ENCODE measurements at regions not wholly inside any gene's neighbourhood (a gene's known extent, or its start where the extent isn't known, plus 50 kb on each side); places are given as distances from the start of the nearest gene placed in this dataset.
"Not testable (repeated sequence)": the region's sequence is repeated elsewhere in the genome, so short reads cannot be mapped to it uniquely, and the experiment has no call there.

DNA sequence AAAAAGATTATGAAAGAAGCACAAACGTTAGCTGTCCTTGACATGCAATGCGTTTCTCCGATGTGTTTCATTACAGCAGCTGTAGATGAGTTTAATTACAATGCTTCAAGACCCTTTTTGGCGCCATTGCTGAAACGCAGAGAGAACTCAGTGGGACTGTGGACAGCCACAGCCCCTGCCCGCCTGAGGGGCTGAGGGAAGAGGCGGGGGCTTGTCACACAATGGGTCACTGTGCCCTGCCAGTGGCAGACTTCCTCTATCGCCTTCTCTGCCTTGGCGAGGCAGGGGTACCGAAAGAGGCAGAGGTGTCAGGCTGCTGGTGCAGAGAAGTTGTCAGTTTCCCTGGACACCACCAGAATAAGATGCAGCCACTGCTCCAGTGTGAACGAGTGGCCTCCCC lies 252.0 kb downstream of the NR2F2 start:
- no peak for DNase-seq (ENCODE audit: low spot score)

DNA sequence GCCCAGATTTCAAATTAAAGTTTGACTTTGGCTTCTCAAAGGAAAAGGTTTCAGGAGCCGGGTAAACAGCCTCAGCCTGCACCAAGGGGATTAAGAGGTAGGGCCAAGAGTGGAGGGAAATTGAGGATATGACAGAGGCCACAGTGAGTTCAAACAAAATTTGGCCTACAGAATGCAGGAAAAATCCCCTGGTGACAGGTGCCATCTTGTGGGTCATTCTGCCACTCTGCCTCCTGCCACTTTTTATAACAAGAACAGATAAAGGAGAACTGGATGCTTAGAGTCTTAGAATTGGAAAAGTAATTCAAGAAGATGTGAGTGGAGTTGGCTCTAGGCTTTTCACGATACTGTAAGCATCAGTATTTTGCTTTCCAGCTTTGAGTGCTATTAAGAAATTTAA lies 253.2 kb downstream of the NR2F2 start:
- no peak for DNase-seq (ENCODE audit: low spot score)

DNA sequence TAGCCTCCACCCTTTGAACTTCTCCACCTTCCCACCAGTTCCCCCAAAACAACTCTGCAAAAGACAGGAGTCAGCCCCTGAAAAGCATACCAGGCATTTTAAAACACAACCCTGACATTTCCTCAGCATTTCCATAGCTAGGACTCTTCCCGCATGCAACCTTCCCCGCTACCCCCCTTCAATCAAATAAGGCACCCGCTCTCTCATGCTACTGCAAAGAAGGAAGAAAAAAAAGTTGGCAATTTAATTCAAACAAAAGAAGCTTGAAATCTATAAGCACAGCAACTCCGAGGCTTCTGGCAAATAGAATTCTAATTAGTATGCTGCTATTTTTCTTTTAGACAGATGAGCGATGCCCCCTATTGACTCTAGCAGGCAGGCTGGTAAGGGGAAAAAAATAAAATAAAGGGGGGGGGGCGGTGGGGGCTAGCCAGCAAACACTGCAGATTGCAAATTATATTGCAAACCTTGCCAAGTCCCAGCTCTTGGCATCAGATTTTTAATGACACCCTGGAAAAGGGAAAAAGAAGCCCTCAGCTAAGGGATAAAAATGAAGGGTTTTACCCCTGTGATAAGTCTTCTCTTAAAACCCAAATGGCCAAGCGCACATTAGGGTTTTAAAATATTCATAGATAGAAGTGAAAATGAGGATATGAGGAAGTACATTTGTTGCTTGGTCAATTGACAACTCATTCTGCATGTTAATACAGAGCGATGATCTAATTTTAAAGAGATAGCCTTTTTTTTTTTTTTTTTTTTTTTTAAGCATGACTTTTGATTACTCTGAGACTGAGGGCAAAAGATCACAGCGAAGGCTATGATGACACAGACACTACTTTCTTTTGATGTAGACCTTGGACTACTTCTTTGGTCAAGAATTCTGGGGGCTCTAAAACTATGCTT lies 255.2 kb downstream of the NR2F2 start:
- DNase-seq (ENCODE audit: low spot score), result no peak

DNA sequence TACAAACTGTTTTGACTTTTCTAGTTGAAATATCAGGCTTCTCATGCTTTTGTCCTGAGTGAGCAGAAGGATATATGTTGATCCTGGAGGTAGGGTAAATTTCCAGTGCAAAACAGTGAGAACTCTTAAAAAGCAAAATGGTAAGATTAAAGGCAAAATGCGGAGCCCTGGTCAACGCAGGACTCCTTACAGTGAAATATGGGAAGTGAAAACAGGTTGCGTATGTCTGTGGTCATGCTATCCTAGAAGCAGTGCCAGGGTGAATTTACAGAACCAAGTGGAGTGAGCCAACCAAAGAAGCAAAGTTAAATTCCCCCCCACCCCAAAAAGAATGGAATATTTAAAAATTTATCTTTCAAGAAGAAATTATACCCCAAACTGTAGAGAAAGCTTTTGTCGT lies 256.4 kb downstream of the NR2F2 start:
- no peak for DNase-seq (ENCODE audit: low spot score)

DNA sequence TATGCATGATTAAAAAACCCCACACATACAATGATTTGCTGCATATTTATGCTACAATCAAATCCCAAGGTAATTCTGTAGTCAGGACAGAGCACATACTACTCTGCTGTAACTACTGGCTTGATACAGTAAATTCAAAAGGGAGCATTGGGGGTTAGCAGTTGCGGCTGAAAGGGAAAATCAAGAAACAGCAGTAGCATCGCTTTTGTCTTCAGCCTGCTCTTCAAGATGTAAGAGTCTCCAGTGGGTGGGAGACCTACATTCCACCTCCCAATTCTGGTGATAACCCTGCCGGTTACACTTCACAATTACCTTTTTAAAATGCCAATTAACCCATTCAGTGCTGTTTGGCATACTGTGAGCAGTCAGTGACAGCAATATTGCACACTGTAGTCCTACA lies 259.4 kb downstream of the NR2F2 start:
- DNase-seq (ENCODE audit: low spot score), result no peak

DNA sequence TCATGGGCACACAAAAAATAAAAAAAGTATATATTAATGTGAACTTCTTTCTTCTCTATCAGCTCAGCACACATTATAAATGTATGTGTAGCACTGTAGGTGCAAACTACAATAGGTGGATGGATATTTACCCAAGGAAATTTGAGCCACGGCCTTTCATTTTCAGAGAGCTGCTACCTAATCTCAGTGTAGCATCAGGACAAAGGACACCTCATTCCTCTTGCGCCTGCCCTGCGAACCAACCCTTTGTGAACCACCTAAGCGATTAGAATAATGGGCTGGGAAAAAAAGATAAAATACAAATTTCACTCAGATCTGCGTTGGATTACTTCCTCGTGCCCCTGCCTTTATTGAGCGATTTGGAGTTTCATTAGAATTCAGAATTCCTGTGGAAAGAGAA lies 263.2 kb downstream of the NR2F2 start:
- no peak for DNase-seq (ENCODE audit: low spot score)

DNA sequence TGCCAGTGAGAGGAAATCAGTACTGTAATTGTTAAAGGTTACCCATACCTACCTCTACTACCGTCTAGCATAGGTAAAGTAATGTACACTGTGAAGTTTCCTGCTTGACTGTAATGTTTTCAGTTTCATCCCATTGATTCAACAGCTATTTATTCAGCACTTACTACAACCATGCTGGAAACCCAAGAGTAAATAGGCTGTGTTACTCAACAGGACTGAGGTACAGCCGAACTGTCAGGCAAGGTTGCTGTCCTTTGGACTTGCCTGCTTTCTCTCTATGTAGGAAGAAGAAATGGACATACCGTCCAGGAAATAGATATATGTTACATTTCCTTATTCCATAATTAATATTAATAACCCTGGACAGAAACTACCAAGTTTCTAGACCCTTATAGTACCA lies 265.5 kb downstream of the NR2F2 start:
- DNase-seq (ENCODE audit: low spot score), result no peak

DNA sequence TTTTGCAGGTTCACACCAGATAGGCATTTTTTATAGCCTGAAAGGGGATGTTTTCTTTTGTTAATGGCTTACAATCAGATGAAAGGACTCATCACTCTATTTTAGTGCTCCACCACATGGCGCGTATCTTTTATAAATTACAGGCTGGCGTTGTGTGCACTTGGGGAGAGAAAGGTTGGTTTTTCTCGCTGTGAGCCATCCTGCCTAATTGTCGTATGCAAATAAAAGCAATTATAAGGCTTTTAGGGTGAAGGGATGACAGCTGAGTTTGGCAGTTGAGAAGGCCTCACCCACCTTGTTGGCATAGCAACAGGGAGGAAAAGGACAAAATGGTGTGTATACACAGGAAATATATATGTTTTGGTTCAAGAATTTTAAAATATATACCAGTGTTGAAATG lies 268.0 kb downstream of the NR2F2 start:
- DNase-seq (ENCODE audit: low spot score), result no peak

DNA sequence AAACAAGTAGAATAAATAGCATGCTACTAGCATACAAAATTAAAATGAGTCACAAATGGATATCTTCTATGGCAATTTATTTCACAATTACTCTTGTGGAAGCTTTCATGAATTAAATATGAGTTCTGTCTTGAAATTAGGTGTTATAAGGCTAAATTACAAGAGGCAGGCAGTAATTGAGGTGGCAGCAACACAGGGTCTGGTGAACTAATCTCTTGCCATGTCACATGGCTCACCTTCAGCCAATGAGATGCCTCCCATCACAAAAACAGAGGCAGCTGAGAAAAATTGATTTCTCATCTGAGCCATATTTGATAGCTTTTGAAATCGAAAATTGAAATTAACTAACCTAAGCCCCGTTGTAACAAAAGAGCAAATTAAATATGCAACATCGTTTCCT lies 268.8 kb downstream of the NR2F2 start:
- no peak for DNase-seq (ENCODE audit: low spot score)

DNA sequence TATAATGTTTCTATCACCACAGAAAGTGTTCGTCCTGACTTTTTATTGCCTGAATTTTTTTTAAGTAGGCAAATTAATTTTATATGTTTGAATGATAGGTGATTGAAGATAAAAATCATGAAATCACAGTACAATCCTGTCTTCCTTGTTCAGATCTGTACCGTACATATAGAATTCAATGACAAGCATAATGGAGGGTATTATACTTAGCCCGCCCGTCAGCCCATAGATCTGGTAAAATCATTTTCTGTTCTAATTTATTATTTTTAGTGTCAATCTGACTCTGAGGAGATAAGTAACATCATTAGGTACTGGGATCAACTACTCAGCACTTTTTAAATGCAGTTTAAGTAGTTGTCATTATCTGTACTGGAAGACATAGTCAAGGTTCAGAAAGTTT lies 269.9 kb downstream of the NR2F2 start:
- DNase-seq (ENCODE audit: low spot score), result no peak

DNA sequence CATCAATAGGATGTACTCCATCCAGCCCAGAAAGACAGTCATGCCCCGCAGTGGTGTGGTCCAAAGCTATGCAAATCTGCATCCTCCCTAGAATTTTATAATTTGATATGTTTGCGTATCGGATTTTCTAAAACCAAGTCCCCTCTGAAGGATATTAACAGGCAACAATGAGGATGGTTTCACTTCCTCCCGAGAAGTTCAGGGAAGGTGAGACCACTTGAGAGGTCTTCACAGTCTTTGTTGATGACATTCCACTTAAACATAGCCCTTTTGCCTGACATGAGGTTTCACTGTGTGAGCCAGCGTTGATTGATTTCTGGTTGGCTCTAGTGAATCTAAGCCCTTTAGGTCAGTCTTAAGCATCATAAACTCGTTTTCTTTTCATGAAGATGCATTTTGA lies 276.1 kb downstream of the NR2F2 start:
- DNase-seq (ENCODE audit: low spot score), result no peak

DNA sequence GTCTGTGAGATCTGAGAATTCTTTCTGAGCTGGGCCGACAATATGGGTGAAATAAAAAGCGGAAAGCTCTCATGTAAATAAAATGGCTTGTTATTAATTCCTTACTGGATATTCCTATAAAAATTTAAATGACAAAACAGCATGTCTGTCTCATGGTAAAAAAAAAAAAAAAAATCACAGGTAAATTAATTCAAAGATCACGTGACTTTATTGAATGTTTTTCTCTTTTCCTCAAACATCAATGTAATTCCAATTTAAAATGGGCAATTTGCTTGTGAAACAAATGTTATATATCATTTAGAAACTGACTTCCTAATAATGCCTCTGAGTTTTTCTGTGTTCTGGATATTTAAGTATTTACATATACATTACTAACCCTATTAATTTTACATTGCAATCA lies 280.3 kb downstream of the NR2F2 start:
- no peak for DNase-seq (ENCODE audit: low spot score)

DNA sequence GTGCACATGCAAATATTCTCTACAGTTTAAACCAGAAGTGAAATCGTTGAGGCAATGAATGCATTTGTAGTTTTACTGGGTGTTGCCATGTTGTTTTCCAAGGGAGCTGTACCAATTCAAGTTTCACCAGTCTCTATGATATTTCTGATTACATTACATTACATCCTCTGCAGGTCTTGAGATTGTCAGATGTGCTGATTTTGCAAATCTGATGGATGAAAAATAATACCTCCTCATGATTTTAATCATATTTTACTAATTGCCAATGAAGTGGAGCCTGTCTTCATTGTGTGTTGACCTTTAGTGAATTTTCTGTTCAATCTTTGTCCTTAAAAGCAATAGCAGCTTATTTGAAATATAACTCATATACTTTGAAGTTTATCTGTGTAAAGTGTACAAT lies 282.4 kb downstream of the NR2F2 start:
- DNase-seq (ENCODE audit: low spot score), result no peak

DNA sequence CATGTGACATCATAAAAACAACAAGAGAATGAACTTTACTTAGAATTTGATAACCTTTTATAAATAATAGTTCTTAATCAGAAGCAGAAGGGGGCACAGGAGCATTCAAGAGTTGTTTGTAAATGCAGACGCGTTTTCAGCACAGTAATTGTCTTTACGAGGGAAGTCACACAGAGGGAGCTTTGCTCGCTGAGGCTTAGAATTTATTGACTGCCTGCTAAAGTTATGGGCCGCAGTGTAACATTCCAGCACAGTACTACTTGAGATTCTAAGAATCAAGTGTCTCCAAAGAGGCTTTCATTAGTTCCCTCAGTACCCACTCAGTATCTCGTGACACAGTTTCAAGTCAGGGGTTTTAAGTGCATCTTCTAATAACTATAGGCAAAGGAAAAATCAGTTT lies 288.7 kb downstream of the NR2F2 start:
- DNase-seq (ENCODE audit: low spot score), result no peak

DNA sequence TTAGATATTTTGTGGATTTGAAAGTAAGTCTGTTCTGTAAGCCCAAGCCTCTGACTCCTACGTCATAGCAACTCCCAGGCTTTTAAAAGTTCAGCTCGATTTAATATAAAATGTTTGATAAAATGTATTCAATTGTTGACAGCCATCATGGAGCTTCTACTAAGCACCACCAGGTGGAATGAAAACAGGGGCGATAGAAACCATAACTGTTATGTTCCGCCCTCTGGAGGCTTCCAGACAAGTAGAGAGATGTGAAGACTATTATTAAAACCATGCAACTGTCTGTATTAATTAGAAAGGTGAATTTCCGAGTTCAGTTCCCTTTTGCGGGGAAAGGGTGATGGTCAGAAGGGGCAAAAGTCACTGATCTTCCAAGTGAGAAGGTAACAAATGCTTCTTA lies 292.2 kb downstream of the NR2F2 start:
- no peak for DNase-seq (ENCODE audit: low spot score)

DNA sequence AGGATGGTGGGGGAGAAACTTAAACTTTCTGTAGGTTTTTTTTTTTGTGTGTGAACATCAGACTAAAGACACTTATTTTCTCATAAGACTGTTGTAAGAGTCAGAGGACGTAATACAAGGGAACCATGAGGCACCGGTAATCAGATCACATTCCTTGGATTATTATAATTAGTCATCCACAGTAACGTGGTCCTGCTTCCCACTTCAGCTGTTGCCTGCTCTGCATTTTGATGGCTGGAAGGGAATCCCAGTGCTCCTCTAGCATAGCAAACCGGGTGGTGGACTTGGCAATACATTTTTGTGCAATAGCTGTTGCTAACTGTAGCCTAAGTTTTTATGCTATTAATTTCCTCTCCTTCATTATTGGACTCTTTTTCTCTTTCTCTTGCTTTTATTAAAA lies 294.8 kb downstream of the NR2F2 start:
- no peak for DNase-seq (ENCODE audit: low spot score)

DNA sequence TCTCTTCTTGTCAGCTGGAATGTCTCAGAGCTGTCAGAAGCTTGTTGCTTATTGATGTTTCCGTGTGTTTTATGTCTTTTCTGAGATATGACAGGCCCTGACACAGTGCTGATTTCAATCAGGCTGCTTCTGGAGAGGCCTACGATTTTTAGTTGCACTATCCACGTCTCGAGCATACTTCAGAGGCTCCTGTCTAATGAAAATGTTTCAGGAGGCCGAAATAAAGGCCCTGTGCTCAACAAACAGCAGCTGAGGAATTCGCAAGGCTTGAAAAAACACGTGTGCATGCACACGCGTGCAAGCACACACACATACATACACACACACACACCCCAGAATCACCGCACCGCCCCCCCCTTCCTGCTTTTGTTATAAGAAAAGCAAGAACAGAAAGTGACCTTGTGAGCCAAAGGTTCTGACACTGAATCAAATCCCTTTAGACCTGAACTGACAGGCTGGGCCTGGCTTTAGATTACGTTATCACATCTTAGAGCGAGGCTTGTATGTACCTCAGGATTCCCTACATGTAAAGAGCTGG lies 296.6 kb downstream of the NR2F2 start:
- no peak for DNase-seq (ENCODE audit: low spot score)

DNA sequence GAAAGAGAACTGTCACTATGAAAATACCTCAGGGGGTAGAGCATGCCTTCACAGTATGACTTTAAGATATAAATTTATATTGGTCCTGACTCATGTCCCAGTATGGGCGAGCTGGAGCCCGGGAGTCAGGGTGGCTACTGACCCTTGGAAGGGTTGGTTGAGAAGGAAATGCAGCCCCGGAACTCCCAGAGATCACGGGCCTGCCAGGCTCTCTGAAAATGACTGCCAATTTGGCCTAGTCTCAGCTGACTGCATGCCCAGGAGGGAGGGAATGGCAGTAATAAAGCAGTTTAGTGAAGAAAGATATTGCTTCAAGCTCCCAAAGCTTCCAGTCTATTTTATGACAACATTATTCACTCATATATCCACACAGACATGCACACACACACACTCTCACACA lies 299.0 kb downstream of the NR2F2 start:
- DNase-seq (ENCODE audit: low spot score), result peak; percentile 3

DNA sequence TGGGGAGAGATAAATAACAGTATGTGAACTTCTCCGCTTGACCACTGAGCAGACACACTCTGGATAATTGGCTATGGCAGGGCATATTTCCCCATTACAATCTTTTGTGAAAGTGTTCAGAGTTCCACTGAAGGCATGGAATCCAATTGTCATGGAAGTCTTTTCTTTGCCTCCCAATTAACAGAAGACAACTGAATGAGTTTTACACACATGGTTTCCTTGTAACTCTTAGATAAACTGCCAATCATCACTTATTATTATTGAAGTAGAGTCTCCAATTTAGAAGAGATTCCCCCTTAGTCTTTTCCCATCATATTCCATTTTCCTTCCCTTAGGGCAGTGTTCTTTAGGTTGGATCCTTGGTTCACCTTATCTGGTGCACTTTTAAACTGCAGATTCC lies 308.3 kb downstream of the NR2F2 start:
- no peak for DNase-seq (ENCODE audit: low spot score)

DNA sequence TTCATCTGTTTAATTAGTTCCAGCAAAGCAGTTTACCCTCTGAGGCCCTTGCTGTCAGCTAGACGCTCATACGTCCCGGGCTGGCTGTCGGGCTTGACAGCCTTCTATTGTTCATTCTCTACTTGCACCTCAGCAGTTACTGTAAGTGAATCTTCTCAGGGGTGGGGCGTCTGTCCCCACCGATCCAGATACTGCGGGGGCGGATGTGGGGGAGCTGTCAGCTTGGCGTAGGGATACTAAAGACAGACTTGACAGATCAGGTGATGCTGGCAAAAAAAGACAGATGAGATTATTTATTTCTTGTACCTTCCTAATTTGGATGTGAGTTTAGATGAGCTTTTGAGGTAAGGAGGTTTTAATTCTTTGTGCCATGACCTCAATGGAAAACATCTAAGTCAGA lies 315.3 kb downstream of the NR2F2 start:
- no peak for DNase-seq (ENCODE audit: low spot score)

DNA sequence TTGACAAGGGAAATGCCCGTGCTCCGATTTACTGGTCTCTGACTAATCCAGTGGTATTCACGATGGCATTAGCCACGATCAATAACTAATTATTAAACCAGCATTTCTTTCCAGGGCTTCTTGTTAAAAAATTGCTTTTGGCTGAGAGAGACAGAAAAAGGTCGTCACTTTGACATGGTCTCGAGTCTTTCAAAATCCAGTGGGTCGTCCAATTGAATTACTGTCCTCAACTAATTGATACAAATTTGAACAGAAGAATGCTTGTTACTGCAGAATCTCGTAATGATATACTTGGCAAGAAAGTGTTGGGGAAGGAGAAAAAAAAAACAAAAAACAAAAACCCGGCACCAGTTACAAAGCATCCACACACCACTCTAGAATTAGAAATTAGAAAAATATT lies 318.4 kb downstream of the NR2F2 start:
- no peak for DNase-seq (ENCODE audit: low spot score)

DNA sequence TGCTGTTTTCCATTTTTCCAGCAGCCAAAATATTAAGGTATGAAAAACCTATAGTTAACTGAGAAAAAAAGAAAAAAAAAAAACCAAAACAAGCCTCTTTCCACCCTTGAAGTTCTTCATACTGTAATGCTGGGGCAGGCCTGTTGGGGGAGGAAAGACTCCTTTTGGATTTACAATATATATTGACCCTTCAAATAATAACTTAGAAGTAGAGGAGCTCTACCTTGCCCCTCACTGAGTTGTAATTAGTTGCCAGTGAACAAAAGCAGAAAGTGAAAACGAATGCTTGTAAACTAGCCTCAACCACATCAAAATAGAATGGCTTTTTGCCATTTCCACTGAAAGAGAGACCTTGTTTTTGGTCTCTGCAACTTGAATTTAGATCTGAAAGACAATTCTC lies 326.6 kb downstream of the NR2F2 start:
- DNase-seq (ENCODE audit: low spot score), result no peak

DNA sequence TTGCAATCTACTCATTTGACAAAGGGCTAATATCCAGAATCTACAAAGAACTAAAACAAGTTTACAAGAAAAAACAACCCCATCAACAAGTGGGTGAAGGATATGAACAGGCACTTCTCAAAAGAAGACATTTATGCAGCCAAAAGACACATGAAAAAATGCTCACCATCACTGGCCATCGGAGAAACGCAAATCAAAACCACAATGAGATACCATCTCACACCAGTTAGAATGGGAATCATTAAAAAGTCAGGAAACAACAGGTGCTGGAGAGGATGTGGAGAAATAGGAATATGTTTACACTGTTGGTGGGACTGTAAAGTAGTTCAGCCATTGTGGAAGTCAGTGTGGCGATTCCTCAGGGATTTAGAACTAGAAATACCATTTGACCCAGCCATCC lies 336.5 kb downstream of the NR2F2 start:
- DNase-seq (ENCODE audit: low spot score), result not testable (repeated sequence)

DNA sequence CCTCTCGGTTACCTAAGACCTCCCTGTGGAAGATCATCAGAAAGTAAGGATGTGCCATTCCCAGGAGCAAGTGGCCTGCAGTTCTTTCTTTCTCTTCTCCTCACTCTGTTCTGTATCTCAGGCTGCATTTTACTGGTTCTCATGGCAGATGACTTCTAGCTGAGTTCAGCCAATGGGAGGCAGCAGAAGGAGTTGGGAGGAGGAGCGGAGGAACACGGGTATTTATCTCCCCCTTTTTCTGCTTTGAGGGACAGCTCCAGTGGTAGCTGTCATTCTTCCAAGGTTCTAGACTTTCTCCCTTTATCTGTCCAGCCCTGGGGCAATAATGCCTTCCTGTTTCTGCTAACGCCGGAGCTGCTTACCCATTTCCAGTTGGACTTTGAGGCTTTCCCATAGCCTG lies 339.9 kb downstream of the NR2F2 start:
- no peak for DNase-seq (ENCODE audit: low spot score)

Data from cerebellar cortex (tissue), 1 donor.